Epidermal melanocyte (primary cell): ENCODE measurements at regions not wholly inside any gene's neighbourhood (a gene's known extent, or its start where the extent isn't known, plus 50 kb on each side); places are given as distances from the start of the nearest gene placed in this dataset.
"Not testable (repeated sequence)": the region's sequence is repeated elsewhere in the genome, so short reads cannot be mapped to it uniquely, and the experiment has no call there.

ENCODE experiments used
- DNase-seq: peaks from one replicate; pipeline ENCODE4 v3.0.0; 2011; ENCODE audit warnings: low spot score; ENCODE audit not compliant: insufficient read length

DNA sequence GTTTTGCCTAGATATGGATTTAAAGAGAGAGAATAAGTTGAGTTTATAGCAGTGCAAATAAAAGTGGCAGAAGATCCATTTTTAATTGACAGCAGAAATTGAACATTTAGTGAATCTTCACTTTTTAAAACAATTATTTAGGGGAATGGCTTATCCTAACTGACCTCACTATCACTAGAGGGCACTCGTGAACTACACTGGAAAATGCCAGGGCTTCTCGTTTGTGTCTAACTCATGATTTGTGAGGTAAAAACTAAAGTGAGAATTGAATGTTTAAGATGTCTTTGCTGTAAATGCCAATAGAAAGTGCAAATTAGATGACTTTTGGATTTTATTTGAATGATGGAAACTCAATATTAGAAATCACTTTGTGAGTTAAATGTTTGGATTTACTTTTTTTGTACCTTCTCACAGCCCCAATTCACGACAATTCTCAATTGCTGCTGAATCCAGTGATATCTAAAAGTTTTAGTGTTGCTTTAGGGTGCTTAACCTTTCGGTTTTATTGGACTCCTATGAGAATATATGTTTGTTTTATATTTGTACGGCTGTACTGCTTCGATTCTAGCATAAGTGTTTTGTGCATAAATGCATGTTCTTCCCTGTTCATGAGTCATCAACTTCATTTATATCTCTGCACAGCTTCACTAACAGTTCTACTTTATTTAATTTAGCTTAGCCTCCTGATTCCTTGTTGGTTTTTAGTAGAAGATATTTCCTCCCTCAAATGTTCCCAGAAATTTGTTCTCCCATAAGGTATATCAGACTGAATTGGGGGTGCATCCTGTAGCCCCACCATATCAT is 462.1 kb downstream of the MFSD1 start:
- peak; percentile 38 for DNase-seq

DNA sequence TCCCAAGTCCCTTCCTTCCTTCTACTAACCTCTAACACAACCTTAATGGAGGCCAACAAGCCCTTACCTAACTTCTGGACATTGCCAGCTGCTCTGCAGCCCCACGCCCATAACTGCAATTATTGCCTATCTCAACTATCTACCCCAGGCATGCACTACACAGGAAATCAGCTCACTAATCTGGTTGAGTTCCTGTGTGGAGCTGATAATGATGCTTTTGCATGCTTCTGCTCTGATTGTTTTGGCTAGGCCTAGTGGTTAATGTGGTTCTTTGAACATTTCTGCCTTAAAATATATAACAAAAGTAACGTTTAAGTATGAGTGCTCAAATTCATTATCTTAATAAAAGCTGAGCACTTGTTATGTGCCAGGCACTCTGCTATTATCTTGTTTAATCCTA is 463.9 kb downstream of the MFSD1 start:
- DNase-seq, result no peak

DNA sequence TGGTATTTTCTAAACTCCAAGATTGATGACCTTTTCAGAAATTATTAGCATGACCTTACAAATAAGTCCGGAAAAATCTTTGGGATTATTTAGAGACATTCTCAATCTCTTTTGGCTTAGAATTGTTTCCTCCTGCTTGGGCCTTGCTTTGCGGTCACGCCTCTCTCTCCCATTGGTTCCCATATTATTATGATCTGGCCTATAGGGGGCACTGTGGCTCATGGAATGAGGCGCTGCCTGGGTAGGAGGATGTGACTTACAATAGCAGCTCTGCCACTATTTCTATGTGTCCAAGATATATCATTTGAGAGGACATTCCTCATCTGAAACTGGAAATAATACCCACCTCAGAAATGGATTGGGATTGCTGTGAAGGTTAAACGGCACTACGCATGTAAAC is 464.9 kb downstream of the MFSD1 start:
- no peak for DNase-seq

DNA sequence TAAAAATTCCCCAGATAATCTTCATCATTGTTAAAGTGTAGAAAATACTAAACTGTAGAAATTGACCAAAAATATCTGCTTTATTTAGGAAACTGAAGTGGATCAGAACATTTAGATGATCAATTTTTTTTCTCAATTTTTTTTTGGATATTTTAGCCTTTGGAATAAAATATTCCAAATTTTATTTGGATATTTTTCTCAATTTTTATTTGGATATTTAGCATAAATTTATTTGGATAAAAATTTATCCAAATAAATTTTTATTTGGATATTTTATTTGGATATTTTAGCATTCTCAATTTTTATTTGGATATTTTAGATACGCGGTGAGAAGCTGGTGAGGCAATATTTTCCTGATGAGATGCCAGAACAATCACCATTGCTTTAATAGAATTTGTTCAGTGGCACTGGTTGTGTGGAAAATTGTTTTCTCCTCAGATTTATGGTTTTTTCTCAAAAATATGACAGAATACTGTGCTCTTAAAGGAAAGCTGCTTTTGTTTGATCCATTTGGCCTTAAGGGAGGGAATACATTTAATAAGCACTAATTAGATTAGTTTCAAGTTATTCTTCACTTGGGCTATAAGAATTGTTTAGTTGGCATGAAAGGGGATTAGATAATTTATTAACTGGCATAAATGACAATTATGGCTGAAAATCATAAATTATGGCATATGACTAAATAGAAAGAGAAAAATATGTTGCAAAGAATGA is 470.1 kb downstream of the MFSD1 start:
- no peak for DNase-seq

DNA sequence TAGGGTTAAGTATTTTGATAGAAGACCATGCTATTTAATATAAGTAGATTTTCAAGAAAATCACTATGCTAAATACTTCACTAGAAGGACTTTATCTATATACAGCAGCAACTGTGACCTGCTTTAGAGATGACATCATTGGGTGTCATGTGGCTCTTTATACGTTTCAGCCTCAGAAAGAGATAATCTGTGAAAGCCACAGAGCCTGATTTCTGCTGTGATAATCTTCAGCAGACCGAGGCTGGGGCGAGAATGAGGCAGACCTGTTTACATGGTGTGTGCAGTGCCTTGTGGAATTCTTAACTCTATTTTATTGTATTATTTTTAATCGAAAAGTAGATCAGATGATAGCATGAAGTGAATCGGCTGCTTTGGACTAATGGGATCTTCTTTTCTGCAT is 471.2 kb downstream of the MFSD1 start:
- no peak for DNase-seq

DNA sequence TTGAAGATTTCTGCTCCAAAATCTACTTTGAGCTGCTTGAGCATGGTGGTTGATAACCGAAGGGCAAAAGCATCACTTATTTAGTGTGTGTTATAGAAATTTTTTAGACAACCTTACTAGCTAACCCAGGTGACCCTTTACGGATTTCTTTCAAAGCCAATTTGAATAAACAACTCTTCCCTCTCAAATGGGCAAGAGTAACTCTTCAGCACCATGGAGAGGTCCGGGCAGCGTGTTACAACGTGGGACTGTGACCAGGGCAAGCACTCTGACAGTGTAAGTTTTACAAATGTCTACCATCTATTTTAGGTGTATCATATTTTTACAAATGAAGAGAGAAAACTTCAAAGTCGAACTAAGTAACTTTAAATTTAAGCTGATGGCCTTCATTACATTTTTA is 471.8 kb downstream of the MFSD1 start:
- DNase-seq, result no peak

DNA sequence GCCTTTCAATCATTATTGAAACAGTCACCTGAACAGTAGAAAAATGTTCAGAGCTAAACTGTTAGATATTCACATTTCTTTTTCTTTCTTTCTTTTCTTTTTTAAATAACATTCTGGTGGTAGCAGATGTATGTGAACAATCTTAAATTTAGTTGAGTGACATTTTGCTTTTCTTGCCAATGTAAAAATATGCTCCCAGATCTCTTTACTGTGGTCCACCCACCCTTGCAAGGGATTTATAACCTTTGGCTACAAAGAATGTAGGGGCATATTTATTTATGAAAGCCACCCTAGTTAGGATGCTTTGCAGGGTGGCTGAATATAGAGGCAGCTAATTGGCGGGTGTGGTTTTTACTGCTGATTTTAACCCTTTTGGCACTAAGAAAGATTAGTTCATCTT is 473.9 kb downstream of the MFSD1 start:
- DNase-seq, result no peak

DNA sequence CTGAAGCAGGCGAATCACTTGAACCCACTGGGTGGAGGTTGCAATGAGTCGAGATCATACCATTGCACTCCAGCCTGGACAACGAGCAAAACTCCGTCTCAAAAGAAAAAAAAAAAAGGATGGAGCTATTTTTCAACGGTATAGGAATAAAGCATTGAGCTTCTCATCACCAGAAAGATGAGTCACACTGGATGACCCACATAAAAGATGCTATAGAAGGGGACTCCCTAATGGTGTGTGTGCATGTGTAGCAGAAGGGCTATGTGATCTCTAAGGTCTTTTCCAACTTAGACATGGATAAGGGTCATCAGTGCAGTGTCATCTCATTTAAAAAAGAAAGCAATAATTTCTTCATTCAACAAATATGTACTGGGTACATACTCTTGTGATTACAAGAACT is 476.0 kb downstream of the MFSD1 start:
- DNase-seq, result no peak

DNA sequence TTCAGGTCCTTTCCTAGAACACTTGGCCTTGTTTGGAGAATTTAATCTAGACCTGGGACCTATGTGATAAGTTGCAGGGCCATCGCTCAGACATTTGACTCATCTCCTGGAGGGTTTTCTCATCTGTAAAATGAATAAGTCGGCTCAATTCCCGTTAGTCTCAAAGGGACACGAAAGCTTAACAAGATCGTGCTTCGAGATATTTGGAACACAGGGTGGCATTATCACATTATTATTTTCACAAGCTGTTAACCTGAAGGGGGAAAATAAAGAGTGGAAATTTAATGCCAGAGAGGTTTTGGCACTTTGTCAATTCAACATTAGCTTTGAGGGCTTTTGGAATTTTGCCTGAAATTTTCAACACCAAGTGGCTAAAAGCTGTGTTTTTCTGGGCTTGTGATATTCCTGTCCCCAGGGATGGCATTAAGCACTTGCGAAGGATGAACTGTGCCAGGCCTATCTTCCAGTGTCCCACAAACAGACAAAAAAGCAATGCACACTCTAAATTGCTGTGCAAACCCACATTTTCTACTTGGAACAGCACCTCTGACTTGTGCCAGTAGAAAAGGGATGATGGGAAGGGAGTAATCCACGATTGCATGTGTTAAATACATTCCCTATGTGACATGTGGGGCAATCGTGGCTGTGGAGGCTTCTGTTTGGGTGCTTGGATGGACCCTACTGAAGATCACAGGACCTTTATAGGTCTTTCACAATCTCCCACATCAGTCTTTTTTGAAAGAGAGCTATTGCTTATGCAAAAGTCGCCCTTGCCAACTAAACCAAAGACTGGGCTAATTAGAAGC is 478.7 kb downstream of the MFSD1 start:
- DNase-seq, result no peak

DNA sequence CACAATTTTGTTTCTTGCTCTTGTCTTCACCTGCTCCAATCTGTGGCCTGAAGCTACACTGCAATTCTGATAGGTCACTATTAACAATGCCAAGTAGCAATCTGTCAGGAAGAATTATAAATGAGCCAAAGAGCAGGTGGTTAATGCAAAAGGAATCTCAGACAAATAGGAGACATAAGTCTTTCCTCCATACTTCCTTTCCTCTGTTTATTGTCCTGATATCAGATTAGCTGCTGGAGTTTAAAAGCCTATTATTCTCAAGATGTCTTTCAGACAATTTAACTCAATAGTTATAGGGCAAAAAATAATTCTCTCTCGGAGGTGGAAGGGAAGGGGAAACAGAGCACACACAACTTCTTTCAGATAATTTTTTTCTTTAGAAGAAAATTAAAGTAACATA is 491.6 kb downstream of the MFSD1 start:
- no peak for DNase-seq

DNA sequence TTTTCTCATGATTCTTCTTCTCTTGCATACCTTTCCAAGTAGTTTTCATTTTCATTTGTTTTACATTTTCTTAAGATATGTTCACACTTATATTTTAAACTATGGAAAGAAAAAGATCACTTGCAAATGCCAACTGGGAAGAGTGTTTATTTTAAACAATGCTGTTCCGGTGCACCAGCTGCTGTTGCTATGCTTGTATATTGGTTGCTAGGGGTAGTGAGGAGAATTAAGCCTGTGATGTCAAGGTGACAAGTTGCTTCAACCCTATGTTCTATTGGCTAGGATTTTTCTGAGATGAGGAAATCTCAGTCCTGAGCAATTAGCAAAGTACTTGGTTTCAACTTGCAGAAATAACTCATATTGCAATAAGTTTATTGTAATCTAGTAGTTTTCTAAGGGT is 500.1 kb downstream of the MFSD1 start:
- no peak for DNase-seq

DNA sequence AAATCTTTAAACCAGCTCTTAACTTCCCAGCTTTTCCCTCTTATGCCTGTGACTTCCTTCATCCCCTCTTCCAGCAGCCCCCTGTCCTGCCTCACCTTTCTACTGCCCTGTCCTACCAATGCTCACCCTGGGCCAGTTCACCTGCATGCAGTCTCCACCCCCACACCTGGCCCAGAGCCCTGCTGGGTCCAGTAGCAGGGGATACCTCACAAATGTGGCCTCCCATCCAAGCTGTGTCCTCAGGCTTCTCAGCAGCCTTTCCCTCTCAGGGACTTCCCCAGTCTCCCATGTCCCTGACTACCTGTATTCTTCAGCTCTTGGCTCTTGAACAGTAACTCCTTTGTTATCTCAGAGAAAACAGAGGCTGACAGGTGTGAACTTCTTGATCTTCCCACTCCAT is 503.2 kb downstream of the MFSD1 start:
- no peak for DNase-seq

DNA sequence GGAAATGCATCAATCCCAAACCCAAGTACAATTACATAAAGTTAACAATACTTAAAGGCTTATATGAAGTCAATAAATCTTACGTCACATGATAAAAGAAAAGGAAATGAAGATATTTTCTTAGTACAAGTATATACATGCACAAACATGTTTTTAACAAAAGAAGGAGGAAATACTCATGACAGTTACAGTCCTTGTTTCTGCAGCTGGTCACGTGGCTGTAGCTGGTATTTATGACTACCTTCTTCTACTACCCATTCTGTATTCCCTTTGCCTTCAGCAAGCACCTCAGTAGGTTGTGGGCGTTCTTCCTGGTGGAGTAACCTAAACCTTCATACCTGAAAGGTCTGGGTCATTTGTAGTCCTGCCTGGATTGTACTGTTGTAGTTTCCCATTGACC is 514.9 kb downstream of the MFSD1 start:
- not testable (repeated sequence) for DNase-seq

DNA sequence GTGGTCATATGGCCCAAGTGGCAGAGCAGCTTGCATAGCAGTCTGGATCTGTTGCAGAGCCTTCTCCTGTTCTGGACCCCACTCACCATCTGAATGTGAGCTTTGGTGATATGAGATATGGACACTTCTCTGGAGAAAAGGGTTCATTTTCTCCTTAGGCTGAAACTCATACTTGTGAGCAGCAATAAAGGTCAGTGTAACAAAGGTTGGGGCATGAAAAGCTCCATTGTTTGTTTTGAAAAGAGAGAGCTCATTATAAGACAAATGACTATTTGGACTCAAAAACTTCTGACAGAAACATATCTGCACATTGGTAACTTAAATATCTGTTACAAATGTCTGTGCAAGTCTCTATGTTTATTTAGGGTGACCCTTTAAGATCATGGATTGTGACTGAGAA is 517.3 kb downstream of the MFSD1 start:
- no peak for DNase-seq

DNA sequence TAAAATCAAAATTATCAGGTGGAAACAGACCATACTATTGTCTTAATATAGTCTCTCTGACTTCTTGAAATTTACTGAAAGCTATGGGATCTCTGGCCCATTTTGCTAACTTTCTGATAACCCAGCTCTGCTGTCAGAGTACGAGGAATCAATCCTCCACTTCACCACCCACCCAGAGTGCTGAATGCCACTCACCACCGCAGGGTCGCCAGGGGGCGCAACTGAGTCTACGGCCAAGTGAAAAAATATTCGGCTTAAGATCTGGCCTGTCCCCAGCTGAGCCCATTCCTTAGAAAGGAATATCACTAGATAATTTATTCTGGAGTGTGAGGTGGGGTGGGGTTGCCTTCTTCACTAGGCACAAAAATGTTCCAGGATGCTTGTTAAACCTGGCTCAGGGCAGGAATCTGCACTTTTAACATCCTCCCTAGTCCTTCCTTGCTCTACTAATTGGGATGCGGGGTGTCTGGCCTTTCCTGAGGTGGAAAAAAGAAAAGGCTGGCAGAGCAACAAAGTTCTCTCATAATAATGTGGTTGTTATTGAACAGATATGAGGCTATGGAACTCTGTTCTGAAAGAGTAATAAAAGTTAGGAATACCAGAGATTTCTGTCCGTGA is 520.6 kb downstream of the MFSD1 start:
- DNase-seq, result no peak

DNA sequence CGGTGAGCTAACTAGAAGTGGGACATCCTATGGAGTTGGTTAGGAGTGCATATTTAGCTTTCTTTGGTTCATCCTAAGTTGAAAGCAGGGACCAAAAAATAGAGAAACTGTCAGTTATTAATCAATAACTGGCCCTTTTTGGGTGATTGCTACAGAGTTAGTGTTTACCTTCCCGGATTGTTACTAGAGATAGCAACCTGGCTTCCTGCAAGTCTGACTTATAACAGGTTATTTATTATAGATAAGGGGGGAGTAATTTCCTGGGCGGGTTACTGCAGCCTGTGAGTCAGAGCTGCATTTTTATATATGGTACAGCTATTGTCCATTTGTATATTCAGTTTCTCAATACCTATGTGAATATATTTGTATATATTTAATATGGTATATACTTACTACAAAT is 522.0 kb downstream of the MFSD1 start:
- DNase-seq, result no peak

DNA sequence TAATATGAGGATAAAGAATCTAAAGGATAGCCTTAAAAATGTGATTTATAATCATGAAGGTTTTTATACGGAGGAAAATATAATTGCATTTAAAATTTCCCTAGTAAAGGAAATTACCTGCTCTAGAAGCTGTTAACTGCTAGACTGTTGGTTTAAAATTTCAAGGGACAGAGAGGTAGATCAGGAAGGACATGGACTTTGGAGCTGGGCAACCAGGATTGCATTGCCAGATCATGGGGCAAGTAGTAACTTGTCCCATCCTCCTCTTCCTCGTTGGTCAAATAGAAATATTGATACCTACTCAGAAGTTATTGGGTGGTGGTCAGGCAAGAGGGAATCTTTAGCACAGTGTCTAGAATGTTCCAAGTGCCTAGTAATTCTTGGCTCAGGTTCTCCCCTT is 525.1 kb downstream of the MFSD1 start:
- no peak for DNase-seq

DNA sequence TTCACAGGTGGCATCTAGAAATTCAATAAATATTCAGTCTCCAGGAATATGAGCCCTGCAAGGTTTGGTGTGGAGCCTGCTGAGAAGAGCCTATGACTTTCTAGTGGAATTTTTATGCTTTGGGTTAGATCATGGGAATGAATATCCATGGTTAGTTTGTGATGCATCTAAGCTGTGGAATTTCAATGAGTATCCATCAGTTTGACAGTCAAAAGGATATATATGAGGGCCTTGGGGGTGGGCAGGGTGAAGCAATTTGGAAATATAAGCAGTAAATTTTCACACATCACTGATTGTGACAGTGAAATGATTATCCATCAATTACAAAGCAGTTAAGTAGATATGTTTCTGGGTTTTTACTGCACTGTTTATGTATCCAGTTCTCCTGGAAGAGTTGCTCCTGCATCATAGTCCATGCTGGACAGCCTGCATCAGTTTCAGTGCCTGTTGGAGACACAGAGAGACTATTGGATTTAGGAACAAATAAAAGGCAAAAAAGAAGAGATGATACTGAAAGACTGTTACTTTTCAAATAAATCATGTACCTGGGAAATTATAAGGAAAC is 530.8 kb downstream of the MFSD1 start:
- DNase-seq, result no peak

DNA sequence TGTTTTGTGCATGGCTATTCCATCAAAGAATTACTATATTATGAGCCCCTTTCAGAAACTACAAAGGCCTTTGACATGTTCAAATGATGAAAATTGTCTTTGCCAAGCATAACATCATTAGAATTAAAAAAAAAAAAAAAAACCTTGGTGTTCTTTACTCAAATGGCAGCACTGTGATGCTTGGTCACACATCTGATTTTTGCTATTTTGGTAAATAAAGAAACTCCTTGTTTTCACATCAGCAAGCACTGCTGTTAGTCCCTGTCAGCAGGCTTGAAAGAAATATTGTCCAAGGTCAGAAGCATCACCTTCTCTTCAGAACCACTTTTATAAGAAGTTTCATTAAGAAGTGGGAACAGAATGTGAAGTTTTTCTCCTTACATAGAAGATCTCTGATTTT is 537.3 kb downstream of the MFSD1 start:
- no peak for DNase-seq

DNA sequence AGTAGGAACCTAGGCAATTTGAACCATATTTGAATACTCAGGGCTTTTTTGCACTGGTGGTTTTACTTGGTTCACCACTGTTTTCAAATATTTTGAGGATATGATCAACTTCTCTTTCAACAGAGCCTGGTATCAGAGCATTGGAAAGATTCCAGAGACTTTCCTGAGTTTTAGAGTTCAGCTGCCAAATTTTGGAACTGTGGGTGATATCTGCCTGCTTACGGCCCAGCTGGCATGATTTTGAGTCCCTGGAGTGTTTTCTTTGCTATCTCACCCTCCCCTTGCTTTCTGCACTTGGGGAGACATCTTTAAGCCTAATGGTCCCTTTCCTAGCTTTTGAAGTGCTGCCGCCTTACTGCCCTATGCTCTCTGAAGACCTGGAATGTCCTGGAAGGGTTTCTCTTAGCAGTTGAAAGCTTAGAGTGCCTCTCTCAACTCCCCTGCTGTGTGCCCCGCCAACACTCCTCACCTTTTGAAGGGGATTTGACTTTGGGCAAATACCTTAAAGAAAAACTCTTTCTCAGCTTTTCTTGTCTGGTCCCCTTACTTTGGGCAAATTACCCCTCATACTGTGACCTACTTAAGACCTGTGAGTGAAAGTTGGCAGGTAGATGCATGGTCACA is 539.1 kb downstream of the MFSD1 start:
- DNase-seq, result no peak

DNA sequence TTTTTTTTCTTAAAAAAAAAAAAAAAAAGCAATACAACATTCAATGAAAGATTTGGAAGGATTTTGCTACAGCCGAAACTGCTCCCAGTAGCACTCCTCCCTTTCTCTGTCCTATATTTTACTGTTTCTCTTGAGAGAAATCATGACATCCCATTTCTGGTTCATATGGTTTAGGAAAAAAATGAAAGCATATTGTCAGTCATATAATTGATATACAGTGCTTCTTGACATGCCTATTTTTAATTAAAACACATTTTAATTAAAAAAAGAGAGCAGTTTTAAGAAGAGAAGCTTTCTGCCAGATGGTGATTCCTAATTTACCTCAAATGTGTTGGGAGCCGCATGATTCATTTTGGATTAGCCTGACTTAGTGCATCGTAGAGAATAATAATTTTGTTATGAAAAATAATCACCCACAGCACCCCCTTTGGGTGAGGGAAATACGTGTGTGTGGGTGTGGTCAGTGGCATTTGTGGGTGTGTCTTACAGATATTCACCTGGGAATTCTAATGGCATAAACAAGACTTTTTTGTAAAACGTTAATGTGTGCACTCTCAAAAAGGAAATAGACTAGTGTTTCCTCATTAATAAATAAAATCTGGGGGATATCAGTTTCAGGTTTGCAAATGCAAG is 544.5 kb downstream of the MFSD1 start:
- DNase-seq, result no peak
